SH-SY5Y (cell line): ENCODE measurements at regions not wholly inside any gene's neighbourhood (a gene's known extent, or its start where the extent isn't known, plus 50 kb on each side); places are given as distances from the start of the nearest gene placed in this dataset.

Source experiments
- GATA2 ChIP-seq: IDR thresholded peaks from 2 replicates; pipeline ENCODE4 v1.6.1; 2011; ENCODE audit warnings: mild to moderate bottlenecking, low read depth, low read length
- GATA3 ChIP-seq: IDR thresholded peaks from 2 replicates; pipeline ENCODE4 v1.6.1; 2011; ENCODE audit warnings: low read depth, mild to moderate bottlenecking, low read length, moderate library complexity

DNA sequence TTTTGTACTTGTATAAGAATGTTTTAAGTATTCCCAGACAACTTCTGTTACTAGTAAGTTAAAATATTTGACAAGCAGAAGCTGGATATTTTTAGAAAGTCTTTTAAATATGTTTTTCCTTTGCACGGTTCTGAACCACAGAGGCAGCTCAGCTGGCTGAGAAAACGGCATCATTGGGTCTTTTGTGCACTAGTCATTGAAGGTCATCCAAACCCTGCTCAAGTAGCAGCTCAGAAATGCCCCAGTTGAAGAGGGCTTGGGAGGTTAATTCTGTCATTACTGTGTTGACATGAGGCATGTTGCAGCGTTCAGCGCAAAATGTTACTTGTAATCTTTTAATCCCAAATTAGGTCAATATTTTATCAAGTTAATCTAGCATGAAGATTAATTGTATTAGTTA is 383.7 kb upstream of the FAM241A start:
- no peak for TF ChIP-seq GATA3
- TF ChIP-seq GATA2 = no peak
